ENCODE measurements at regions not wholly inside any gene's neighbourhood (a gene's known extent, or its start where the extent isn't known, plus 50 kb on each side); places are given as distances from the start of the nearest gene placed in this dataset.
A peak's percentile ranks its signal among the peaks of the same experiment; 100 is the strongest.

GRCh38 chr6:150767571-150768018 is 97.9 kb upstream of the MTHFD1L start:
- Histone ChIP-seq H3K9me1 (replicated peaks; ENCODE audit: control insufficient read depth, extremely low read depth, insufficient read depth, low read length) (no peaks in the 10 kb centered on the region), H3K79me2 (ENCODE audit: control insufficient read depth, insufficient read depth, low read length) (no peaks in the 10 kb centered on the region), H3K9ac (replicated peaks; ENCODE audit: extremely low read depth, insufficient read depth, low read length) (peak overlapping the region; percentile 3), H3K9me3 (replicated peaks; ENCODE audit: control insufficient read depth, insufficient read depth, low read length) (no peaks in the 10 kb centered on the region), H4K20me1 (replicated peaks; ENCODE audit: control insufficient read depth, extremely low read depth, insufficient read depth, low read length) (no peaks in the 10 kb centered on the region), H3K27me3 (ENCODE audit: control insufficient read depth in 2 of 2, insufficient read depth in 2 of 2, low read length in 2 of 2) (no peaks in the 10 kb centered on the region), H3K36me3 (ENCODE audit: control insufficient read depth in 2 of 2, extremely low read depth in 1 of 2, insufficient read depth in 2 of 2, low read length in 2 of 2) (no peaks in the 10 kb centered on the region), H3K4me1 (ENCODE audit: control insufficient read depth, extremely low read depth, insufficient read depth, low read length) (peaks cover 13% of the 10 kb centered on the region), H3K4me2 (ENCODE audit: insufficient read depth, low read length) (peak overlapping the region; percentile 20), H3K27ac (ENCODE audit: insufficient read depth, low read depth, low read length) (no peak overlapping the region), H2AFZ (ENCODE audit: low read depth, low read length) (peak overlapping the region; percentile 74), H3K4me3 (replicated peaks in 1 of 3; ENCODE audit: insufficient read depth in 1 of 3, low read depth in 1 of 3, low read length in 3 of 3) (no peak overlapping the region)
- ChIA-PET POLR2A (no interaction called here), CTCF (interaction anchor here (0.5 to 2.1 kb wide), 5 partner anchors 8 to 376 kb away, joined by 3 to 8 read pairs (median 4); no protein-coding TSS in a partner anchor)
- dilution Hi-C loops (cut with MboI; ENCODE audit: extremely low pct_ligation_motif_present, low sequenced_read_pairs) (no loop called here), intact Hi-C loops (cut with micrococcal nuclease) (loop anchor here (5.0 kb wide), 1 partner anchor 85 kb away; no protein-coding TSS in a partner anchor)
- FAIRE-seq = peak; percentile 82
- peak; percentile 90 for DNase-seq (ENCODE audit: low read depth, low spot score)
- no peak for TF ChIP-seq JUN (IDR thresholded peaks at IDR 0.05; ENCODE audit: borderline replicate concordance, insufficient read depth, insufficient read length, low read depth)
- no peak for TF ChIP-seq EZH2 (IDR thresholded peaks at IDR 0.05; ENCODE audit: borderline replicate concordance, low read depth, low read length, severe bottlenecking)
- no peak for TF ChIP-seq POLR2A (IDR thresholded peaks at IDR 0.05; ENCODE audit: low read depth, low read length)
- TF ChIP-seq POLR2AphosphoS5 (IDR thresholded peaks at IDR 0.05; ENCODE audit: insufficient read depth, low read depth, low read length) = no peak
- TF ChIP-seq FOS (IDR thresholded peaks at IDR 0.05; ENCODE audit: borderline replicate concordance, insufficient read depth, low read length) = no peak
- TF ChIP-seq MYC (IDR thresholded peaks at IDR 0.05; ENCODE audit: low read depth, low read length) = no peak
- BruUV-seq (replicated peaks) = no TSS peak

GRCh38 chr6:150770637-150771036 is 94.9 kb upstream of the MTHFD1L start:
- Histone ChIP-seq H3K4me3 (replicated peaks in 1 of 3; ENCODE audit: insufficient read depth in 1 of 3, low read depth in 1 of 3, low read length in 3 of 3) (no peak overlapping the region), H3K9ac (replicated peaks; ENCODE audit: extremely low read depth, insufficient read depth, low read length) (no peak overlapping the region), H3K27me3 (ENCODE audit: control insufficient read depth in 2 of 2, insufficient read depth in 2 of 2, low read length in 2 of 2) (no peaks in the 10 kb centered on the region), H3K9me1 (replicated peaks; ENCODE audit: control insufficient read depth, extremely low read depth, insufficient read depth, low read length) (no peaks in the 10 kb centered on the region), H3K4me1 (ENCODE audit: control insufficient read depth, extremely low read depth, insufficient read depth, low read length) (peaks cover 19% of the 10 kb centered on the region), H3K79me2 (ENCODE audit: control insufficient read depth, insufficient read depth, low read length) (no peaks in the 10 kb centered on the region), H3K4me2 (ENCODE audit: insufficient read depth, low read length) (no peak overlapping the region), H2AFZ (ENCODE audit: low read depth, low read length) (no peak overlapping the region), H3K27ac (ENCODE audit: insufficient read depth, low read depth, low read length) (no peak overlapping the region), H4K20me1 (replicated peaks; ENCODE audit: control insufficient read depth, extremely low read depth, insufficient read depth, low read length) (no peaks in the 10 kb centered on the region), H3K36me3 (ENCODE audit: control insufficient read depth in 2 of 2, extremely low read depth in 1 of 2, insufficient read depth in 2 of 2, low read length in 2 of 2) (no peaks in the 10 kb centered on the region), H3K9me3 (replicated peaks; ENCODE audit: control insufficient read depth, insufficient read depth, low read length) (no peaks in the 10 kb centered on the region)
- ChIA-PET POLR2A (no interaction called here), CTCF (interaction anchor here (1.5 kb wide), 1 partner anchor 353 kb away, joined by 5 read pairs; no protein-coding TSS in a partner anchor)
- intact Hi-C loops (cut with micrococcal nuclease) (no loop called here), dilution Hi-C loops (cut with MboI; ENCODE audit: extremely low pct_ligation_motif_present, low sequenced_read_pairs) (no loop called here)
- no peak for FAIRE-seq
- no peak for DNase-seq (ENCODE audit: low read depth, low spot score)
- no TSS peak for BruUV-seq (replicated peaks)
- no peak for TF ChIP-seq MYC (IDR thresholded peaks at IDR 0.05; ENCODE audit: low read depth, low read length)
- TF ChIP-seq JUN (IDR thresholded peaks at IDR 0.05; ENCODE audit: borderline replicate concordance, insufficient read depth, insufficient read length, low read depth) = no peak
- no peak for TF ChIP-seq GATA2 (IDR thresholded peaks at IDR 0.05; ENCODE audit: insufficient read depth, insufficient read length, low read depth, low read length)
- no peak for TF ChIP-seq EZH2 (IDR thresholded peaks at IDR 0.05; ENCODE audit: borderline replicate concordance, low read depth, low read length, severe bottlenecking)
- TF ChIP-seq POLR2AphosphoS5 (IDR thresholded peaks at IDR 0.05; ENCODE audit: insufficient read depth, low read depth, low read length) = no peak
- TF ChIP-seq CTCF (IDR thresholded peaks at IDR 0.05; ENCODE audit: extremely low read depth in 1 of 2, insufficient read depth in 1 of 2, low read depth in 1 of 2, low read length in 2 of 2) = no peak
- TF ChIP-seq POLR2A (IDR thresholded peaks at IDR 0.05; ENCODE audit: low read depth, low read length) = no peak
- TF ChIP-seq MAX (IDR thresholded peaks at IDR 0.05; ENCODE audit: insufficient read depth, insufficient read length) = no peak
- TF ChIP-seq FOS (IDR thresholded peaks at IDR 0.05; ENCODE audit: borderline replicate concordance, insufficient read depth, low read length) = no peak

Measured in endothelial cell of umbilical vein (primary cell).